ENCODE measurements at regions not wholly inside any gene's neighbourhood (a gene's known extent, or its start where the extent isn't known, plus 50 kb on each side); places are given as distances from the start of the nearest gene placed in this dataset.

DNA sequence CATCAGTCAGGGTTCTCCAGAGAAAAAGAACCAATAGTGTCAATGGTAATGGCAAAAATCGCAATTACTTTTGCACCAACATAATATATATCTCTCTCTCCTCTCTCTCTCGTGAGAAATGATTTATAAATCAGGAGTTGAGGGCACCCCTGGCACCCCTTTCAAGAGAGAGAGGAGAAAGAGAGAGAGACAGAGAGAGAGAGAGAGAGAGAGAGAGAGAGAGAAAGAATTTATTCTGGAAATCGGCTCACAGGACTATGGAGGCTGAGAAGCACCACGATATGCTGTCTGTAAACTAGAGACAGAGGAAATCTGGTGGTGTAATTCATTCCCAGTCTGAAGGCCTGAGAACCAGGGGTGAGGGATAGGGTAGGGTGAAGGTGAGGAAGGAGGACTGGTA, 201.9 kb upstream of the MAP3K7 start:
- intact Hi-C loops (cut with DNase I), result no loop called here
- Histone ChIP-seq H3K4me3 (no peak overlapping the region), H3K4me1 (no peaks in the 10 kb centered on the region), H3K27ac (no peak overlapping the region), H3K36me3 (no peaks in the 10 kb centered on the region), H3K9me3 (no peaks in the 10 kb centered on the region), H3K27me3 (ENCODE audit: low read depth) (no peaks in the 10 kb centered on the region)
- ATAC-seq, result no peak
- DNase-seq, result no peak
- TF ChIP-seq, protein P1, sequence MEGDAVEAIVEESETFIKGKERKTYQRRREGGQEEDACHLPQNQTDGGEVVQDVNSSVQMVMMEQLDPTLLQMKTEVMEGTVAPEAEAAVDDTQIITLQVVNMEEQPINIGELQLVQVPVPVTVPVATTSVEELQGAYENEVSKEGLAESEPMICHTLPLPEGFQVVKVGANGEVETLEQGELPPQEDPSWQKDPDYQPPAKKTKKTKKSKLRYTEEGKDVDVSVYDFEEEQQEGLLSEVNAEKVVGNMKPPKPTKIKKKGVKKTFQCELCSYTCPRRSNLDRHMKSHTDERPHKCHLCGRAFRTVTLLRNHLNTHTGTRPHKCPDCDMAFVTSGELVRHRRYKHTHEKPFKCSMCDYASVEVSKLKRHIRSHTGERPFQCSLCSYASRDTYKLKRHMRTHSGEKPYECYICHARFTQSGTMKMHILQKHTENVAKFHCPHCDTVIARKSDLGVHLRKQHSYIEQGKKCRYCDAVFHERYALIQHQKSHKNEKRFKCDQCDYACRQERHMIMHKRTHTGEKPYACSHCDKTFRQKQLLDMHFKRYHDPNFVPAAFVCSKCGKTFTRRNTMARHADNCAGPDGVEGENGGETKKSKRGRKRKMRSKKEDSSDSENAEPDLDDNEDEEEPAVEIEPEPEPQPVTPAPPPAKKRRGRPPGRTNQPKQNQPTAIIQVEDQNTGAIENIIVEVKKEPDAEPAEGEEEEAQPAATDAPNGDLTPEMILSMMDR (IDR thresholded peaks at IDR 0.05), result no peak

DNA sequence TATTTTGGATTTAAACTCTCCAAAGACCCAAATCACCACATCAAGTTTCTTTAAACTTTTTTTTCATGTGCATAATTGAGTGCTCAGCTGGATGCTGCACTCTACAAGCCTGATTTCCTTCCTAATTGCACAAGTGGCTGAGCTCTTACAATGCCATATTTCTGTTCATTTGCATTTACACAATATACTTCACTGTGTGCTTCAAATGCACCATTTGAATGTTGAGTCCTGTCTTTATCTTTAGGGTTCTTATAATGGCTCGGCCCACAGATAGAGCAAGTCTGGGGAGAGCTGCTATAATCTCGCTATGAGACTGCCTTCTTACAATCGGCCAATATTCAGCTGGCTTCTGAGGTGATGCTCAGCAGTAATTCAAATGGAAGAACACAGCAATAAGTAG, 200.6 kb upstream of the MAP3K7 start:
- H3K9me3 ChIP-seq, result no peaks in the 10 kb centered on the region
- H3K4me1 ChIP-seq, result no peaks in the 10 kb centered on the region
- no peak for ATAC-seq
- TF ChIP-seq, protein P1 (IDR thresholded peaks at IDR 0.05), result no peak
- no peaks in the 10 kb centered on the region for H3K27me3 ChIP-seq (ENCODE audit: low read depth)
- no peak overlapping the region for H3K4me3 ChIP-seq
- intact Hi-C loops (cut with DNase I), result no loop called here
- H3K36me3 ChIP-seq, result no peaks in the 10 kb centered on the region
- no peak for DNase-seq
- no peak overlapping the region for H3K27ac ChIP-seq

GRCh38 chr6:90780778-90781177, 193.9 kb upstream of the MAP3K7 start:
- Histone ChIP-seq H3K4me3 (no peak overlapping the region), H3K36me3 (no peaks in the 10 kb centered on the region), H3K27me3 (ENCODE audit: low read depth) (no peaks in the 10 kb centered on the region), H3K9me3 (no peaks in the 10 kb centered on the region), H3K27ac (no peak overlapping the region), H3K4me1 (no peaks in the 10 kb centered on the region)
- ATAC-seq (no peak), DNase-seq (no peak)
- TF ChIP-seq, protein P1 (IDR thresholded peaks at IDR 0.05), result no peak
- intact Hi-C loops (cut with DNase I), result no loop called here

GRCh38 chr6:90780141-90780540, 193.3 kb upstream of the MAP3K7 start:
- ATAC-seq, result no peak
- no peak overlapping the region for H3K4me3 ChIP-seq
- no peak overlapping the region for H3K27ac ChIP-seq
- no peaks in the 10 kb centered on the region for H3K4me1 ChIP-seq
- H3K27me3 ChIP-seq (ENCODE audit: low read depth), result no peaks in the 10 kb centered on the region
- no peaks in the 10 kb centered on the region for H3K36me3 ChIP-seq
- no peak for DNase-seq
- intact Hi-C loops (cut with DNase I), result no loop called here
- TF ChIP-seq, protein P1 (IDR thresholded peaks at IDR 0.05), result no peak
- H3K9me3 ChIP-seq, result no peaks in the 10 kb centered on the region

- H3K27ac ChIP-seq, result no peak overlapping the region
- no peak for ATAC-seq
- intact Hi-C loops (cut with DNase I), result no loop called here
- no peak overlapping the region for H3K4me3 ChIP-seq
- H3K27me3 ChIP-seq (ENCODE audit: low read depth), result no peaks in the 10 kb centered on the region
- DNase-seq, result no peak
- H3K9me3 ChIP-seq, result no peaks in the 10 kb centered on the region
- TF ChIP-seq, protein P1 (IDR thresholded peaks at IDR 0.05), result no peak
- no peaks in the 10 kb centered on the region for H3K4me1 ChIP-seq
- no peaks in the 10 kb centered on the region for H3K36me3 ChIP-seq
Observed at GRCh38 chr6:90778417-90779203, 191.7 kb upstream of the MAP3K7 start.

Measured in lower lobe of right lung (tissue), 2 donors.